ENCODE measurements at regions not wholly inside any gene's neighbourhood (a gene's known extent, or its start where the extent isn't known, plus 50 kb on each side); places are given as distances from the start of the nearest gene placed in this dataset.

- BruUV-seq (replicated peaks) = no TSS peak
- no peak overlapping the region for H3K4me3 ChIP-seq (ENCODE audit: low read depth, low read length, poor library complexity, severe bottlenecking)
- no peaks in the 10 kb centered on the region for H3K9me3 ChIP-seq (ENCODE audit: low read depth, low read length, poor library complexity, severe bottlenecking)
- no peaks in the 10 kb centered on the region for H3K27me3 ChIP-seq (replicated peaks; ENCODE audit: insufficient read depth, low read depth, low read length, poor library complexity)
- no peak for DNase-seq (ENCODE audit: low spot score)
- no peaks in the 10 kb centered on the region for H3K4me1 ChIP-seq (ENCODE audit: insufficient read depth, low read length, poor library complexity, severe bottlenecking)
- intact Hi-C loops (cut with micrococcal nuclease; ENCODE audit: unreplicated experiment) = loop anchor here (10.0 kb wide), 1 partner anchor 706 kb away; no protein-coding TSS in a partner anchor
- H3K27ac ChIP-seq (ENCODE audit: low read depth, low read length, poor library complexity, severe bottlenecking) = no peak overlapping the region
- POLR2A ChIA-PET (ENCODE audit: low non-redundant PET) = no interaction called here
- no peaks in the 10 kb centered on the region for H3K36me3 ChIP-seq (ENCODE audit: insufficient read depth, low read length, poor library complexity, severe bottlenecking)
- TF ChIP-seq EZH2 (IDR thresholded peaks at IDR 0.05; ENCODE audit: borderline replicate concordance, low read depth, low read length, poor library complexity, severe bottlenecking) (no peak), CTCF (conservative IDR thresholded peaks at IDR 0.05; ENCODE audit: low read depth, low read length) (no peak)
- CTCF ChIA-PET = no interaction called here
These were observed 268.0 kb downstream of the LRFN2 start for GRCh38 chr6:40319124-40319523.

GRCh38 chr6:40315060-40315459, 272.1 kb downstream of the LRFN2 start:
- POLR2A ChIA-PET (ENCODE audit: low non-redundant PET) = no interaction called here
- H3K36me3 ChIP-seq (ENCODE audit: insufficient read depth, low read length, poor library complexity, severe bottlenecking) = no peaks in the 10 kb centered on the region
- BruUV-seq (replicated peaks) = no TSS peak
- H3K4me1 ChIP-seq (ENCODE audit: insufficient read depth, low read length, poor library complexity, severe bottlenecking) = no peaks in the 10 kb centered on the region
- no peaks in the 10 kb centered on the region for H3K27me3 ChIP-seq (replicated peaks; ENCODE audit: insufficient read depth, low read depth, low read length, poor library complexity)
- TF ChIP-seq EZH2 (IDR thresholded peaks at IDR 0.05; ENCODE audit: borderline replicate concordance, low read depth, low read length, poor library complexity, severe bottlenecking) = no peak
- TF ChIP-seq CTCF (conservative IDR thresholded peaks at IDR 0.05; ENCODE audit: low read depth, low read length) = no peak
- CTCF ChIA-PET = no interaction called here
- no peaks in the 10 kb centered on the region for H3K9me3 ChIP-seq (ENCODE audit: low read depth, low read length, poor library complexity, severe bottlenecking)
- no peak overlapping the region for H3K27ac ChIP-seq (ENCODE audit: low read depth, low read length, poor library complexity, severe bottlenecking)
- intact Hi-C loops (cut with micrococcal nuclease; ENCODE audit: unreplicated experiment) = loop anchor here (10.0 kb wide), 1 partner anchor 710 kb away; no protein-coding TSS in a partner anchor
- DNase-seq (ENCODE audit: low spot score) = no peak
- no peak overlapping the region for H3K4me3 ChIP-seq (ENCODE audit: low read depth, low read length, poor library complexity, severe bottlenecking)

- DNase-seq (ENCODE audit: low spot score) = no peak
- Histone ChIP-seq H3K36me3 (ENCODE audit: insufficient read depth, low read length, poor library complexity, severe bottlenecking) (no peaks in the 10 kb centered on the region), H3K27ac (ENCODE audit: low read depth, low read length, poor library complexity, severe bottlenecking) (no peak overlapping the region), H3K4me1 (ENCODE audit: insufficient read depth, low read length, poor library complexity, severe bottlenecking) (no peaks in the 10 kb centered on the region), H3K9me3 (ENCODE audit: low read depth, low read length, poor library complexity, severe bottlenecking) (no peaks in the 10 kb centered on the region), H3K4me3 (ENCODE audit: low read depth, low read length, poor library complexity, severe bottlenecking) (no peak overlapping the region), H3K27me3 (replicated peaks; ENCODE audit: insufficient read depth, low read depth, low read length, poor library complexity) (no peaks in the 10 kb centered on the region)
- no TSS peak for BruUV-seq (replicated peaks)
- intact Hi-C loops (cut with micrococcal nuclease; ENCODE audit: unreplicated experiment) = loop anchor here (10.0 kb wide), 1 partner anchor 711 kb away; no protein-coding TSS in a partner anchor
- POLR2A ChIA-PET (ENCODE audit: low non-redundant PET) = no interaction called here
- CTCF ChIA-PET = no interaction called here
- no peak for TF ChIP-seq CTCF (conservative IDR thresholded peaks at IDR 0.05; ENCODE audit: low read depth, low read length)
- no peak for TF ChIP-seq EZH2 (IDR thresholded peaks at IDR 0.05; ENCODE audit: borderline replicate concordance, low read depth, low read length, poor library complexity, severe bottlenecking)
These were observed 273.6 kb downstream of the LRFN2 start for GRCh38 chr6:40313582-40313981.

All from A673 (cell line).